Heart left ventricle (tissue), 13 donors: ENCODE measurements at regions not wholly inside any gene's neighbourhood (a gene's known extent, or its start where the extent isn't known, plus 50 kb on each side); places are given as distances from the start of the nearest gene placed in this dataset.

Source experiments
- POLR2A ChIP-seq, 2 donors: fragments of 450-650 bp; IDR thresholded peaks; one replicate each; pipeline ENCODE4 v1.6.1; 2017; ENCODE audit warnings: antibody characterized with exemption in 2 of 2, mild to moderate bottlenecking in 2 of 2, moderate library complexity in 2 of 2
- TF ChIP-seq, protein P1 (sequence below), 12 donors: fragments of 200-600 bp; sonication (generic) in 4 of 12; IDR thresholded peaks; one replicate each; pipeline versions ENCODE4 v1.5.0 to v1.8.0; 2018 to 2022; ENCODE audit warnings: antibody characterized with exemption in 12 of 12, mild to moderate bottlenecking in 5 of 12
- donor health status: ischemic (EF 13 %, LVEDD 7.1; RV severe dilation, severe dysfunction).
- donor health status: DM: no; HTN: yes; CAD: no.
- donor health status: DM: no; HTN: no; CAD: no.
- donor health status: ischemic (EF 25% LVEDD 6.9; RV normal size, moderate dysfunction).
- donor health status: ischemic (EF 25% LVEDD 5.7; RV mildly dilated, moderate dysfunction).
- donor health status: ischemic (EF 35%, LVEDD 5.7; RV mildly dilated, moderate dysfunction).
- donor health status: nonischemic (EF 11% LVEDD 7.7; RV severe dilation, severe dysfunction).
- donor health status: DM: yes; HTN: yes; CAD: no.
- donor health status: PGD.
- donor health status: ischemic (EF 29% LVEDD 5.4; RV normal size, mild dysfunction).
- donor health status: nonischemic (EF 23%, LVEDD 6.1; RV moderate dilation, normal function).

GRCh38 chr2:146642066-146642465 lies 1202.8 kb upstream of the ACVR2A start:
- TF ChIP-seq, protein P1, sequence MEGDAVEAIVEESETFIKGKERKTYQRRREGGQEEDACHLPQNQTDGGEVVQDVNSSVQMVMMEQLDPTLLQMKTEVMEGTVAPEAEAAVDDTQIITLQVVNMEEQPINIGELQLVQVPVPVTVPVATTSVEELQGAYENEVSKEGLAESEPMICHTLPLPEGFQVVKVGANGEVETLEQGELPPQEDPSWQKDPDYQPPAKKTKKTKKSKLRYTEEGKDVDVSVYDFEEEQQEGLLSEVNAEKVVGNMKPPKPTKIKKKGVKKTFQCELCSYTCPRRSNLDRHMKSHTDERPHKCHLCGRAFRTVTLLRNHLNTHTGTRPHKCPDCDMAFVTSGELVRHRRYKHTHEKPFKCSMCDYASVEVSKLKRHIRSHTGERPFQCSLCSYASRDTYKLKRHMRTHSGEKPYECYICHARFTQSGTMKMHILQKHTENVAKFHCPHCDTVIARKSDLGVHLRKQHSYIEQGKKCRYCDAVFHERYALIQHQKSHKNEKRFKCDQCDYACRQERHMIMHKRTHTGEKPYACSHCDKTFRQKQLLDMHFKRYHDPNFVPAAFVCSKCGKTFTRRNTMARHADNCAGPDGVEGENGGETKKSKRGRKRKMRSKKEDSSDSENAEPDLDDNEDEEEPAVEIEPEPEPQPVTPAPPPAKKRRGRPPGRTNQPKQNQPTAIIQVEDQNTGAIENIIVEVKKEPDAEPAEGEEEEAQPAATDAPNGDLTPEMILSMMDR (IDR thresholded peaks at IDR 0.05), result no peak
- no peak for TF ChIP-seq POLR2A (IDR thresholded peaks at IDR 0.05)
